WTC11 (cell line): ENCODE measurements at regions not wholly inside any gene's neighbourhood (a gene's known extent, or its start where the extent isn't known, plus 50 kb on each side); places are given as distances from the start of the nearest gene placed in this dataset.

Experiments used
- ATAC-seq: fragments of 200-7000 bp; cut with Tn5 transposase; 2 replicates; pipeline ENCODE4 v1.10.0; 2021; ENCODE audit warnings: mild to moderate bottlenecking, moderate library complexity
- CTCF ChIA-PET: fragments of 300-600 bp; sonication (Branson Sonifier 250); formaldehyde crosslinking; loops from one replicate; lab custom pipeline; 2021; ENCODE audit warnings: antibody characterized with exemption; lab: Charles Lee
- POLR2A ChIA-PET: fragments of 350-600 bp; sonication (Branson Sonifier 250); formaldehyde crosslinking; loops from one replicate; lab custom pipeline; 2021; ENCODE audit warnings: antibody characterized with exemption; lab: Charles Lee
- DNase-seq: peaks from one replicate; pipeline ENCODE4 v3.0.0; 2021; ENCODE audit warnings: low spot score
- H3K27ac Mint-ChIP-seq: 2 replicates; pipeline ENCODE4 v1.8.0; 2021; ENCODE audit warnings: mixed read lengths
- H3K27me3 Mint-ChIP-seq: 2 replicates; pipeline ENCODE4 v1.8.0; 2021; ENCODE audit warnings: low read depth, mild to moderate bottlenecking, moderate library complexity, mixed read lengths
- H3K36me3 Mint-ChIP-seq: 2 replicates; pipeline ENCODE4 v1.8.0; 2021; ENCODE audit warnings: mixed read lengths
- H3K4me1 Mint-ChIP-seq: 2 replicates; pipeline ENCODE4 v1.8.0; 2022; ENCODE audit warnings: mixed read lengths
- H3K4me3 Mint-ChIP-seq: 2 replicates; pipeline ENCODE4 v1.8.0; 2021; ENCODE audit warnings: mild to moderate bottlenecking, moderate library complexity, mixed read lengths
- H3K9me3 Mint-ChIP-seq: 2 replicates; pipeline ENCODE4 v1.8.0; 2021; ENCODE audit warnings: mixed read lengths
- ATF1 ChIP-seq: sonication (generic); formaldehyde crosslinking; IDR thresholded peaks from 2 replicates; pipeline ENCODE4 v1.8.1; 2023; ENCODE audit warnings: mild to moderate bottlenecking, moderate library complexity, missing genetic modification reagents
- ATF6 ChIP-seq: sonication (generic); formaldehyde crosslinking; IDR thresholded peaks from 2 replicates; pipeline ENCODE4 v1.8.1; 2023; ENCODE audit warnings: mild to moderate bottlenecking, missing genetic modification reagents
- ESRRA ChIP-seq: sonication (generic); formaldehyde crosslinking; IDR thresholded peaks from 2 replicates; pipeline ENCODE4 v1.8.1; 2022; ENCODE audit warnings: mild to moderate bottlenecking, missing genetic modification reagents, borderline replicate concordance
- FOXP4 ChIP-seq: sonication (generic); formaldehyde crosslinking; IDR thresholded peaks from 2 replicates; pipeline ENCODE4 v1.8.0; 2022; ENCODE audit warnings: mild to moderate bottlenecking, missing genetic modification reagents
- HMGXB4 ChIP-seq: sonication (generic); formaldehyde crosslinking; IDR thresholded peaks from 2 replicates; pipeline ENCODE4 v1.8.1; 2023; ENCODE audit warnings: mild to moderate bottlenecking, moderate library complexity, missing genetic modification reagents
- JAZF1 ChIP-seq: fragments of 250-450 bp; sonication (Bioruptor Pico); IDR thresholded peaks from 2 replicates; pipeline ENCODE4 v1.9.0; 2021; ENCODE audit warnings: moderate library complexity, mild to moderate bottlenecking, inconsistent platforms
- MXD4 ChIP-seq: fragments of 250-450 bp; sonication (Bioruptor Pico); IDR thresholded peaks from 2 replicates; pipeline ENCODE4 v1.8.0; 2021; ENCODE audit warnings: mild to moderate bottlenecking, moderate library complexity, borderline replicate concordance
- MYBL2 ChIP-seq: sonication (generic); formaldehyde crosslinking; IDR thresholded peaks from 2 replicates; pipeline ENCODE4 v1.8.1; 2023; ENCODE audit warnings: mild to moderate bottlenecking, moderate library complexity, missing genetic modification reagents
- NR2C2 ChIP-seq: sonication (generic); formaldehyde crosslinking; IDR thresholded peaks from 2 replicates; pipeline ENCODE4 v1.8.0; 2022; ENCODE audit warnings: mild to moderate bottlenecking, missing genetic modification reagents
- OVOL2 ChIP-seq: fragments of 250-450 bp; sonication (Bioruptor Pico); IDR thresholded peaks from 2 replicates; pipeline ENCODE4 v1.9.0; 2021; ENCODE audit warnings: mild to moderate bottlenecking, borderline replicate concordance
- PRRX2 ChIP-seq: fragments of 250-450 bp; sonication (Bioruptor Pico); IDR thresholded peaks from 2 replicates; pipeline ENCODE4 v1.8.0; 2021; ENCODE audit warnings: mild to moderate bottlenecking
- SMAD4 ChIP-seq: sonication (generic); formaldehyde crosslinking; IDR thresholded peaks from 2 replicates; pipeline ENCODE4 v1.8.0; 2022; ENCODE audit warnings: mild to moderate bottlenecking, missing genetic modification reagents
- TEAD4 ChIP-seq: sonication (generic); formaldehyde crosslinking; IDR thresholded peaks from 2 replicates; pipeline ENCODE4 v1.8.0; 2022; ENCODE audit warnings: mild to moderate bottlenecking, missing genetic modification reagents
- ZMAT4 ChIP-seq: fragments of 250-450 bp; sonication (Bioruptor Pico); IDR thresholded peaks from 2 replicates; pipeline ENCODE4 v1.9.0; 2021; ENCODE audit warnings: mild to moderate bottlenecking
- ZNF219 ChIP-seq: sonication (generic); formaldehyde crosslinking; IDR thresholded peaks from 2 replicates; pipeline ENCODE4 v1.8.0; 2023; ENCODE audit warnings: missing genetic modification reagents, mild to moderate bottlenecking, borderline replicate concordance
- ZNF317 ChIP-seq: sonication (generic); formaldehyde crosslinking; IDR thresholded peaks from 2 replicates; pipeline ENCODE4 v1.8.1; 2023; ENCODE audit warnings: low read depth, mild to moderate bottlenecking, moderate library complexity, missing genetic modification reagents, borderline replicate concordance
- ZNF423 ChIP-seq: fragments of 250-450 bp; sonication (Bioruptor Pico); IDR thresholded peaks from 2 replicates; pipeline ENCODE4 v2.1.2; 2022; ENCODE audit warnings: mild to moderate bottlenecking, moderate library complexity
- ZSCAN18 ChIP-seq: fragments of 250-450 bp; sonication (Bioruptor Pico); IDR thresholded peaks from 2 replicates; pipeline ENCODE4 v2.1.2; 2022; ENCODE audit warnings: mild to moderate bottlenecking, moderate library complexity
- TF ChIP-seq, protein P1 (sequence below): sonication (generic); formaldehyde crosslinking; IDR thresholded peaks from 2 replicates; pipeline ENCODE4 v1.8.1; 2022; ENCODE audit warnings: low read depth, missing genetic modification reagents, borderline replicate concordance
- TF ChIP-seq, protein P2 (sequence below): sonication (generic); formaldehyde crosslinking; IDR thresholded peaks from 2 replicates; pipeline ENCODE4 v1.8.0; 2023; ENCODE audit warnings: mild to moderate bottlenecking, missing genetic modification reagents
- TF ChIP-seq, protein P3 (sequence below): fragments of 250-450 bp; sonication (Bioruptor Pico); IDR thresholded peaks from 2 replicates; pipeline ENCODE4 v1.9.0; 2021; ENCODE audit warnings: moderate library complexity, mild to moderate bottlenecking, inconsistent platforms, borderline replicate concordance
- TF ChIP-seq, protein P4 (sequence below): sonication (generic); formaldehyde crosslinking; IDR thresholded peaks from 2 replicates; pipeline ENCODE4 v1.8.0; 2022; ENCODE audit warnings: mild to moderate bottlenecking, missing genetic modification reagents

- peaks cover 16% of the 10 kb centered on the region for H3K27me3 Mint-ChIP-seq
- peaks cover 8% of the 10 kb centered on the region; the same call in 1 of the 2 replicates for H3K4me1 Mint-ChIP-seq
- DNase-seq (no peak), ATAC-seq (no peak)
- CTCF ChIA-PET: interaction anchor here (0.9 kb wide), 1 partner anchor 18 kb away, joined by 4 read pairs; no protein-coding TSS in a partner anchor
- POLR2A ChIA-PET: no interaction called here
- no peaks in the 10 kb centered on the region for H3K9me3 Mint-ChIP-seq
- no peak overlapping the region for H3K27ac Mint-ChIP-seq
- no peak overlapping the region for H3K4me3 Mint-ChIP-seq
- no peaks in the 10 kb centered on the region for H3K36me3 Mint-ChIP-seq
- TF ChIP-seq PRRX2 (CRISPR knock-in tag): no peak
- TF ChIP-seq ZNF219 (CRISPR knock-in tag): no peak
- TF ChIP-seq SMAD4 (CRISPR knock-in tag): no peak
- TF ChIP-seq OVOL2 (CRISPR knock-in tag): no peak
- TF ChIP-seq, protein P1, sequence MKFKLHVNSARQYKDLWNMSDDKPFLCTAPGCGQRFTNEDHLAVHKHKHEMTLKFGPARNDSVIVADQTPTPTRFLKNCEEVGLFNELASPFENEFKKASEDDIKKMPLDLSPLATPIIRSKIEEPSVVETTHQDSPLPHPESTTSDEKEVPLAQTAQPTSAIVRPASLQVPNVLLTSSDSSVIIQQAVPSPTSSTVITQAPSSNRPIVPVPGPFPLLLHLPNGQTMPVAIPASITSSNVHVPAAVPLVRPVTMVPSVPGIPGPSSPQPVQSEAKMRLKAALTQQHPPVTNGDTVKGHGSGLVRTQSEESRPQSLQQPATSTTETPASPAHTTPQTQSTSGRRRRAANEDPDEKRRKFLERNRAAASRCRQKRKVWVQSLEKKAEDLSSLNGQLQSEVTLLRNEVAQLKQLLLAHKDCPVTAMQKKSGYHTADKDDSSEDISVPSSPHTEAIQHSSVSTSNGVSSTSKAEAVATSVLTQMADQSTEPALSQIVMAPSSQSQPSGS (CRISPR knock-in tag): no peak
- no peak for TF ChIP-seq ZSCAN18 (CRISPR knock-in tag)
- no peak for TF ChIP-seq MYBL2 (CRISPR knock-in tag)
- TF ChIP-seq, protein P2, sequence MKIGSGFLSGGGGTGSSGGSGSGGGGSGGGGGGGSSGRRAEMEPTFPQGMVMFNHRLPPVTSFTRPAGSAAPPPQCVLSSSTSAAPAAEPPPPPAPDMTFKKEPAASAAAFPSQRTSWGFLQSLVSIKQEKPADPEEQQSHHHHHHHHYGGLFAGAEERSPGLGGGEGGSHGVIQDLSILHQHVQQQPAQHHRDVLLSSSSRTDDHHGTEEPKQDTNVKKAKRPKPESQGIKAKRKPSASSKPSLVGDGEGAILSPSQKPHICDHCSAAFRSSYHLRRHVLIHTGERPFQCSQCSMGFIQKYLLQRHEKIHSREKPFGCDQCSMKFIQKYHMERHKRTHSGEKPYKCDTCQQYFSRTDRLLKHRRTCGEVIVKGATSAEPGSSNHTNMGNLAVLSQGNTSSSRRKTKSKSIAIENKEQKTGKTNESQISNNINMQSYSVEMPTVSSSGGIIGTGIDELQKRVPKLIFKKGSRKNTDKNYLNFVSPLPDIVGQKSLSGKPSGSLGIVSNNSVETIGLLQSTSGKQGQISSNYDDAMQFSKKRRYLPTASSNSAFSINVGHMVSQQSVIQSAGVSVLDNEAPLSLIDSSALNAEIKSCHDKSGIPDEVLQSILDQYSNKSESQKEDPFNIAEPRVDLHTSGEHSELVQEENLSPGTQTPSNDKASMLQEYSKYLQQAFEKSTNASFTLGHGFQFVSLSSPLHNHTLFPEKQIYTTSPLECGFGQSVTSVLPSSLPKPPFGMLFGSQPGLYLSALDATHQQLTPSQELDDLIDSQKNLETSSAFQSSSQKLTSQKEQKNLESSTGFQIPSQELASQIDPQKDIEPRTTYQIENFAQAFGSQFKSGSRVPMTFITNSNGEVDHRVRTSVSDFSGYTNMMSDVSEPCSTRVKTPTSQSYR: no peak
- TF ChIP-seq, all 79 proteins: peak for 0
Observed at GRCh38 chr4:23117826-23118225, 425.1 kb downstream of the GBA3 start.

GRCh38 chr4:23114538-23114937 is 421.8 kb downstream of the GBA3 start:
- Mint-ChIP-seq H3K9me3 (no peaks in the 10 kb centered on the region), H3K36me3 (no peaks in the 10 kb centered on the region), H3K27me3 (no peaks in the 10 kb centered on the region; the same call in 1 of the 2 replicates), H3K4me3 (no peak overlapping the region), H3K4me1 (no peaks in the 10 kb centered on the region), H3K27ac (no peak overlapping the region)
- POLR2A ChIA-PET: no interaction called here
- CTCF ChIA-PET: no interaction called here
- no peak for ATAC-seq
- no peak for DNase-seq
- TF ChIP-seq, protein P3, sequence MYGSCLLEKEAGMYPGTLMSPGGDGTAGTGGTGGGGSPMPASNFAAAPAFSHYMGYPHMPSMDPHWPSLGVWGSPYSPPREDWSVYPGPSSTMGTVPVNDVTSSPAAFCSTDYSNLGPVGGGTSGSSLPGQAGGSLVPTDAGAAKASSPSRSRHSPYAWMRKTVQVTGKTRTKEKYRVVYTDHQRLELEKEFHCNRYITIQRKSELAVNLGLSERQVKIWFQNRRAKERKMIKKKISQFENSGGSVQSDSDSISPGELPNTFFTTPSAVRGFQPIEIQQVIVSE (CRISPR knock-in tag): no peak
- no peak for TF ChIP-seq HMGXB4 (CRISPR knock-in tag)
- TF ChIP-seq MXD4 (CRISPR knock-in tag): no peak
- no peak for TF ChIP-seq ZMAT4 (CRISPR knock-in tag)
- TF ChIP-seq JAZF1 (CRISPR knock-in tag): no peak
- no peak for TF ChIP-seq PRRX2 (CRISPR knock-in tag)
- no peak for TF ChIP-seq ZNF317 (CRISPR knock-in tag)
- no peak for TF ChIP-seq ATF1 (CRISPR knock-in tag)
- TF ChIP-seq, protein P4, sequence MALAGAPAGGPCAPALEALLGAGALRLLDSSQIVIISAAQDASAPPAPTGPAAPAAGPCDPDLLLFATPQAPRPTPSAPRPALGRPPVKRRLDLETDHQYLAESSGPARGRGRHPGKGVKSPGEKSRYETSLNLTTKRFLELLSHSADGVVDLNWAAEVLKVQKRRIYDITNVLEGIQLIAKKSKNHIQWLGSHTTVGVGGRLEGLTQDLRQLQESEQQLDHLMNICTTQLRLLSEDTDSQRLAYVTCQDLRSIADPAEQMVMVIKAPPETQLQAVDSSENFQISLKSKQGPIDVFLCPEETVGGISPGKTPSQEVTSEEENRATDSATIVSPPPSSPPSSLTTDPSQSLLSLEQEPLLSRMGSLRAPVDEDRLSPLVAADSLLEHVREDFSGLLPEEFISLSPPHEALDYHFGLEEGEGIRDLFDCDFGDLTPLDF (CRISPR knock-in tag): no peak
- no peak for TF ChIP-seq NR2C2
- no peak for TF ChIP-seq ZNF423 (CRISPR knock-in tag)
- TF ChIP-seq TEAD4: no peak
- no peak for TF ChIP-seq ESRRA (CRISPR knock-in tag)
- TF ChIP-seq FOXP4 (CRISPR knock-in tag): no peak
- no peak for TF ChIP-seq ATF6 (CRISPR knock-in tag)
